NCI-H2196 treated with DMSO at 0.1 percent for 48 hours (cell line): ENCODE measurements at regions not wholly inside any gene's neighbourhood (a gene's known extent, or its start where the extent isn't known, plus 50 kb on each side); places are given as distances from the start of the nearest gene placed in this dataset.
A peak's percentile ranks its signal among the peaks of the same experiment; 100 is the strongest.

Experiments used
- DNase-seq: peaks from one replicate; lab custom pipeline; 2025; ENCODE audit not compliant: unreplicated experiment; lab: John Stamatoyannopoulos, UW

DNA sequence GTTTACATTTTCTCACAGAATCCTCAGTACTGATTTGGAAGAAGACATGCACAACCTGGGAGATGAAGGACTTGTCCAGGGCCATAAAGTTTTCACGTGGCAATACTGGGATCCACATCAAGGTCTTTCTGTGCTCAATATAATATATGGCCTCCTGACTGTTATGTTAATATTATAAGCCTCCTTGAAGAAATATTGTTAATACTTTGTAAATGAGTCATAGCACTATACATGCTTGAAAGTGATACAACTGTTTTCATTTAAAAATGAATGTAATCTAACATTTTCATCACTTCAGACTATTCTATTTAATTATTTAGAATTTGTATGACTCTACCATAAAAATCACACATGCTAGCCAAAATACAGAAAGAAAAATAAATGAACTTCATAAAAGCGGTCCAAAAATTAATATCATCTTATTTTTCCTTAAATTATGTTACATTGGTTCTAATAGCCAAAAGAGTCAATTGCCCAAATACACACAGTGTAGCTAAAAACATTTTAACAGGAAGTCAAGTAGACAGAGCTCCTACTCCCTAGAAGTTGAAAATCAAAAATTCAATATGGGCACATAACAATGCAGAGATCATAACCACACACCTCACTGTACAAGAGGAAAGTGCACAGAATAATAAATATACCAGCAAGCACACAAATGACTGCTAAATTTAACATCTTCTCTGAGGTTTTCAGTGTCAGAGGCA is 188.0 kb upstream of the HDDC2 start:
- DNase-seq, result no peak

DNA sequence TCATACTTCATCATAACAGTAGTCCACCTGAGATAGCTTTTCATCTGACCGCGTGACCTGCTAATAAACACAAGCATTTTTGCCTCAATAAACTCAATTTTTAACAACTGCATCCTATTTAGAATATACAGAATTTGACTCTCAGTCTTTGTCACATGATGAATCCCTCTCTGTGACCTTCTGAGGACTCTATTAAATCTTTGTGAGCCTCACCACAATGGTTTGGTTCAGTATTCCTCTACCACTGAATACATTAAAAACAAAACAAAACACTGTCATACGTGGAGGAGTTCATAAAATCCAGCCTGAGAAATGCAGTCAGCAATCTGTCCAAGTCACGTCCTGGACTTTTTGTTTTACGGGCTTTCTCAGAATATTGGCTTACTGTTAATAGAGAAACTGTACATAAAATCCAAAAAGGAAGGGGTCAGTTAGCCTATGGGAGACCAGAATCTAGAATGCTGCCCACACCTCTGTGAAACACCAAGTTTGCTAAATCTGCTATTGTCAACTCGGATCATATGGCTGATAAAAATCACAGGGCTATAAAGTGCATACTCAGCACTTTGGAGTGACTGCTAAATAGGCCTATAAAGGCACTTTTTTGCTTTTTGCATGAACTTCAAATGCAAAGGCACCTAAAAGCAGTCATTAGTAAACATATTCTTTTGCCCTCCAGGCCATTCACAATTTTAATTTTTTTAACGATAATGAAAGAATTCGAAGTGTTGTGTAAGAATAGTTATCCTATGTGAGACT is 190.3 kb upstream of the HDDC2 start:
- DNase-seq, result no peak

DNA sequence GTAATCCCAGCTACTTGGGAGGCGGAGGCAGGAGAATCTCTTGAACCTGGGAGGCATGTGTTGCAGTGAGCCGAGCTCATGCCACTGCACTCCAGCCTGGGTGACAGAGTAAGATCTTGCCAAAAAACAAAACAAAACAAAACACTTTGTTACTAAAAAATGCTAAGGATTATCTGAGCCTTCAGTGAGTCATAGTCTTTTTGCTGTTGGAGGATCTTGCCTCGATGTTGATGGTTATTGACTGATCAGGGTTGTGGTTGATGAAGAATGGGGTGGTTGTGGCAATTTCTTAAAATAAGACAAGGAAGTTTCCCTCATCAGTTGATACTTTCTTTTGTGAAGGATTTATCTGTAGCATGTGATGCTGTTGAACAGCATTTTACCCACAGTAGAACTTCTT is 196.8 kb upstream of the HDDC2 start:
- DNase-seq, result no peak

DNA sequence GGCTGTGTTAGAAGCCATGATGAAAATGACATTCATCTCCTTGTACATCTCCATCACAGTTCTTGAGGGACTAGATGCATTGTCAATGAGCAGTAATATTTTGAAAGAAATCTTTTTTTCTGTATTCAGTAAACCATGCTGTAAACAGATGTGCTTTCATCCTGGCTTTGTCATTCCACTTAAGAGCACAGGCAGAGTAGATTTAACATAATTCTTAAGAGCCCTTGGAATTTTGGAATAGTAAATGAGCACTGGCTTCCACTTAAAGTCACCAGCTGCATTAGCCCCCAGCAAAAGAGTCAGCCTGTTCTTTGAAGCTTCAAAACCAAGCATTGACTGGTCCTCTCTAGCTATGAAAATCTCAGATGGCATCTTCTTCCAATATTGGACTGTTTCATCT is 197.8 kb upstream of the HDDC2 start:
- DNase-seq, result no peak

DNA sequence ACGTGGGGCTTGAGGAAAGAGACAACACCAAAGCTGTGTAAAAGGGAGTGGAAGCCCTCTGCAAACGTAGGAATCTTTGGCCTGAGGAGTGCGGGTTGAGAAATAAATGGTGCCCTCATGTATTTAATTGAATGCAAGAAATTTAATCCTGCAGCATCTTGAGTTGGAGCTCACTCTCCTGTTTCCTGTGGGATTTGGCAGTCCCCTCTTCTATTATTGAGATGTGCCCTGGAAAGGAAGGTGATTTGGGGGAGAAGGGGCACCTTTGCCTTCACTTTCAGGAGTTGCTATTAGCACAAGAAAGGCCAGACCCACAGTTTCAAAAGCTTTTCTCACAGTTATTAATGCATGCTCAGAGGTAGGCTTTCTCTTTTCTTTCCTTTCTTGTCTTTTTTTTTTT is 201.4 kb upstream of the HDDC2 start:
- DNase-seq, result no peak

DNA sequence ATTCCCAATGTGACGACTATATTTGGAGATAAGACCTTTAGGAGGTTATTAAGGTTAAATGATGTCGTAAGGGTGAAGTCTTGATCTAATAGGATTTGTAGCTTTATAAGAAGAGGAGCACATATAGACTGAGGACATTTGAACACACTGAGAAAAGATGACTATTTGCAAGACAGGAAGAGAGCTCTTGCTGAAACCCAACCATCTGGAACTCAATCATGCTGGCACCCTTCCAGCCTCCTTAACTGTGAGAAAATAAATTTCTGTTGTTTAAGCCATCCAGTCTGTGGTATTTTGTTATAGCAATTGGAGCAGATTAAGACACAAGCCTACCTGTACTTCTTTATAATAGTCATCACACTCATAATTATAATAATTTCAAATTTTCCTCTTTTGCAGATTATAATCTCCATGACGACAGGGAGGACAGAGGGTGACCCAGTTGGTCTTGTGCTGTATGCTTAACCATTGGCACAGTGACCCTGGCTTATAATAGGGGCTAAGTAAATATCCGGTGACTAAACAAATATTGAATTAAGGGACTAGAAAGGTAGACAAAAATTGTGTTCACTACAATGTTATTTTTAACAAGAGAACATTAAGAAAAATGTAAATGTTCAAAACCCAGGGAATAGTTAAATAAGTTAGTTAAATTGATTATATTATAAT is 206.4 kb upstream of the HDDC2 start:
- DNase-seq, result peak; percentile 43

DNA sequence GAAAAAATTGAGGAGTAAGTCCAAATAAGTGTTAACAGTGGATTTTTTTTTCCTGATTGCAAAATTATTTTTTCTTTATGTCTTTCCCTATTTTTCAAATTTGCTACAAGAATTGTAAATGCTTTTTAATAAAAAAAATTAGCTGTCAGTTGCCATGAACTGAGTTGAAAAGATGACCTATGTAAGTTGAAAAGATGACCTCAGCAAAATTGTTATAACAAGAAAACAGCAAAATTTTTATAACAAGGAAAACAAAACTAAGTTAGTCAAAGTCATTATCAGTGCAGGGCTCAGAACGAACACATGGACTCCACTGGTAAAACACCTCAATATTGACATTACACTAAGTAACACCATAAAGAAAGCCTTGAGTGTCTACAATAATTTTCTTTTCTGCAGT is 207.0 kb upstream of the HDDC2 start:
- DNase-seq, result no peak

DNA sequence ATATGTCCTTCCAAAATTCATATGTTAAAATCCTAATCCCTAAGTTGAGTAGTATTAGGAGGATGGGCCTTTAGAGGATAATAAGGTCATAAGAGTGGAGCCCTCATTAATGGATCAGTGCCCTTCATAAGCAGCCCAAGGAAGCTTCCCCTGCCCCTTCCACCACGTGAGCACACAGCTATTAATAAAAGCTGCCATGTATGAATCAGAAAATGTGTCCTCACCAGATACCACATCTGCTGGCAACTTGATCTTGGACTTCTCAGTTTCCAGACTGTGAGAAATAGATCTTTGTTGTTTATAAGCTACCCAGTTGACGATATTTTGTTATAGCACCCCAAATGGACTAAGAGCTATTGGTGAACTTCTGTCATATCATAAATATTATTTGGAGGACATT is 207.7 kb upstream of the HDDC2 start:
- no peak for DNase-seq

DNA sequence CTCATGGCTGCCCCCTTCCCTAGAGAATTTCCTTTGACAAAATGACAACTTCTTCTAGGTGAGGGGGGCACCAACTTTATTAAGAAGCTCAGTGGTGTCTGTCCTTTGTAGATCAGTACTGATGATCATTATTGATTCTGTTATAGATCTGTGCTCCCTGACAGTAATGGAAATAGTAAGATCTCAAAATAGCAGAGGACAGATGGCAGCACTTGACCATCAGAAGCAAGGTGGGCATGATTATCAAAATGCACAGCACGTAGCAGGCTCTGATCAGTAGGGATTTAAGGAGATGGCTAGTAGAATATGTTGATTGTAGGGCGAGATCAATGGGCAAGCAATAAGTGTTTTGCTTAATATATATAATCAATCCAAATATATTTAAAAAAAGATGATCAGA is 208.6 kb upstream of the HDDC2 start:
- no peak for DNase-seq

DNA sequence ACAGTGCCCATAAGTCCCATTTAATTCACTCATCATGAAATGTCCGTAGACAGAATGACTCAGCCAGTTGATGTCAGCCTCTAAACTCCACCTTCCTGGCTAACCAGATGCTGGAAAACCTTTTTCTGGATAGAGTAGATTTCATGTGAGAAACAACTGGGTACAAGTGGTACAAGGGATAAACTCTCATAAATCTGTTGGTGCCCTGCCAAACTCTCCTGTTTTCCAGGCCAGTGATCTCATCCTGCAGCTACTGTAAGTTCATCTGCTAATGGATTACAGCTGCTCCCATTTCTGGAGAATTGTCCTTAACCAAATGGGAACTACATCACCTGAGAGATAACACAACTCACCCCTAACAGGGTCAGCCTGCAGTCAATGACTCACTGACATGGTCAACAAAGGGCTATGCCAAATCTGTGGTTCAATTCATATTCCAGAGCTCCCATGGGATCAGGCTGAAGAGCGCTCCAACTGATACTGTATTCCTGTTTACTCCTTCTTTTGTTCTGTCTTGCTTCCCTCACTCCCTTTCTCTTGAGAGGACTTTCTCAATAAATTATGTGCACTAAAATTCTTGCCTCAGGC is 210.1 kb upstream of the HDDC2 start:
- DNase-seq, result peak; percentile 50

DNA sequence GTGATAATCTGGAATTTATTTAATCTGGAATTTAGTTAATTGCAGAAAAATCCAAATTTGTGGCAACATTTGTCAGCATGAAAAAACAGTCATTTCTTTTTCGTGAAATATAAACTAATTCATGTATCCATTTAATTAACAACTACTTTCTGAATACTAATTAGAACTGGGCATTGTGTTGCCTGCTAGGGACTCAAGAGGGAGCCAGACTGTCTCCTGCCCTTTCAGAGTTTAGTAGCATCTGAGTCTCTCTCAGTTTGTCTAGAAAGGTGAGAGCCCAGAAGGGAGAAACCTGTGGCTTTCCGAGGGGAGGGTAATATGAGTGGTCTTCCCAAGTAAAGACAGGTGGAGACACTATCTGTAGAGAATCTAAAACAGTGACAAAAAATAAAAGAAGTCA is 210.9 kb upstream of the HDDC2 start:
- DNase-seq, result no peak

DNA sequence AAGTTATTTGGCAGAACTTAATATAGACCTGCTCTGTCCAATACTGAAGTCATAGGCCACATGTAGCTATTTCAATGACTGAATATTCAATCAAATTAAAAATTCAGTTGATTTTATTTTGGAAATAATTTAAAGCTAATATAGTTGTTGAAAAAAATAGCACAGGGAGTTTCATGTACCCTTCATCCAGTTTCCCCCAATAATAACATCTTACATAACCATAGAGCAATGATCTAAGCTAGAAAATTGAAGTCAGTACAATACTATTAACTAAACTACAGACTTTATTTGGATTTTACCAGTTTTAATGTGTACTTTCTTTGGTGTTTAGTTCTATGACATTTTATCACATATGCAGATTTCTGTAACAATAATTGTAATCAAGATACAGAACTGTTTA is 212.2 kb upstream of the HDDC2 start:
- DNase-seq, result no peak

DNA sequence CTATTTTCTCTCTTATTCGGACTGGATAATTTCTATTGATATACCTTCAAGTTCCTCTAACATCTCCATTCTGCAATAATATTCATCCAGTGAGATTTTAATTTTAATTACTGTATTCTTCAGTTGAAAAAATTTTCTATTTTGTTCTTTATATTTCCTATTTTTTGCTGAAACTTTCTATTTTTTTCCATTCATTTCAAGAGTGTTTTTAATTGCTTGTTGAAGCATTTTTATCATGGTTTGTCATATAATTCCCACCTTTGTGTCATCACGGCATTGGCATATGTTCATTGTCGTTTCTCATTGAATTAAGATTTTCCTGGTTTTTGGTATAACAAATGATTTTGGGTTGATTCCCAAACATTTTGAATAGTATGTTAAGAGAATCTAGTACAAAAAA is 214.9 kb upstream of the HDDC2 start:
- DNase-seq, result no peak

DNA sequence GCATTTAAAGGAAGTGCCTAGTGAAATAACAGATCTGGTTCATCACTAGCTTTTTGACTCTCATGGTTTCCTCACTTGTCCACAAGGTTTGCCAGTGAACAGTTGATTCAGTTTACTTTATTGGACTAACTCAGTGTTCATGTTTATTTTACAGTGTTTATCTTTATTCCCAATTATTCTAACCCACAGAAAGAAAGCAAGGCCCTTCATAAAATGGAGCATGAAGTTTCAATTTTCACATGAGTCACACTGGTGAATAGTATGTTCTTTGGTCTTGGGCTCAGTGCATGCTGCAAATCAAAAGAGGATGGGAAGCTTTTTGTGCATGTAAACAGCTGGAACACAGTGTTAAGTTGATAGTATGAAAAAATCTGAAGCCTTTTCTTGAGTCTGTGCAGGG is 217.6 kb upstream of the HDDC2 start:
- DNase-seq, result peak; percentile 9

DNA sequence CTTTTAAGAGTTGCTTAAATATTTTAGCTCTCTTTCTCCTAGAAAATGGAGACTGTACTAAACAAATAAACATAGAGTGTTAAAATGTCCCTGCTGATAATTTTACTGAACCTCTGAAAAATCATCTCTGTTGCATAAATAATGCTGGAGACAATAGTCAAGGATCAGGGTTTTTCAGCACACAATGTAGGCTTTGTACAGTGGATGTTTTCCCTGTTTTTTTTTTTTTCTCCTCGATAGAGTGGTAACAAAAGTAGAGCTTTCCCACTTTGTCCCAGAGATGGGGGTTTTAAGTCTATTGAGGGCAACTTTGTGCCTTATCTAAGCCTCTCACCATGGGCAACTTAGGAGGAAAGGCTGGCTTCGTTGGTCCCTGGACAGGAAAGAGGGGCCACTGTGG is 222.6 kb upstream of the HDDC2 start:
- no peak for DNase-seq

DNA sequence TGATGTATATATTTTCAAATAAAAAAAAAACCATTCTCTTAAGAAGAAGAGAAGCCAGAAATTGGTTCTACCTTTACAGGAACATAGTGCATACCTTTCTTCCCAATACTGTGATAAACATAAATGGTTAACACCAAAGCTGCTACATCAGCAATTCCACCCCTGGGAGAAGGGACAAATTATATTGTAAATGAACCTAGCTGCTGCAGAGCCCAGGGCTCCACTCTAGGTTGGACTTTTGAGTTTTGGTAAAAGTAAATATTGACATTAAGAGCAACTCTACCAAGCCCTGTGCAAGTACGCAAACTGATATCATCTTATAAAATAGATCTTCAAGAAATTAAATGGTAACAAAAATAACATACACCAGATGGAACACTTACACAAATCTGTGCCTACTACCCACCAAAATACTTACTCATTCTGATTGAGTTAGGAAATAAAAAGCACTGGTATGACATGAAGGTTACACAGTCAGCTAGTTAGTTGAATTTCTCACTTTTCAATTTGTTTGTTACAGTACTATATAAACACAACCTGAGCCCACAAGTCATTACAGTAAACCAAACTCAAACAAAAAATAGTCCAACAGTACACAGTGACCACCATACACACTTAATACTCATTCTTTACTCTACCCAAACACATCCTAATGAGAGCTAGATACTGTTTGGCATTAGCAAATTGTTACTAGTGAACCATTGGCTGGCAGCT is 223.3 kb upstream of the HEY2 start:
- DNase-seq, result no peak

DNA sequence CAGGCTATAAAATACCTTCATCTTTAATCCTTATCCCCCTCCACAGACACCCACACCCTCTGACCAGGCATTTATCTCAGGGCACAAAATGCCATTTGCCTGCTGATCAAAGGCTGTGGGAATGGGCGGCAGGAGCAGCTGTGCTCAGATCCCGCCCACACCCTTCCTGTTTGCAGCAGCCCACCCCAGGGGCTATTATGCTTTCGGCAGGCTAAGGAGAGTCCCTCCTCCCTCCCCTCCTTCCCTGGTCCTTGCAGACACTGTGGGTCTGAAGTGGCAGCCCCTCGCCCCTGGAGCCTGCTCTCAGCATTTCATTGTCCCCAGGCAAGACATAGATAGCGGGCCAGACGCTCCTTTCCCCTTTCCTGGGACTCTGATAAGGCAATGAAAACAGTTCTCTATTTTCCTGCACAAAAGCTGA is 220.8 kb upstream of the HEY2 start:
- no peak for DNase-seq

DNA sequence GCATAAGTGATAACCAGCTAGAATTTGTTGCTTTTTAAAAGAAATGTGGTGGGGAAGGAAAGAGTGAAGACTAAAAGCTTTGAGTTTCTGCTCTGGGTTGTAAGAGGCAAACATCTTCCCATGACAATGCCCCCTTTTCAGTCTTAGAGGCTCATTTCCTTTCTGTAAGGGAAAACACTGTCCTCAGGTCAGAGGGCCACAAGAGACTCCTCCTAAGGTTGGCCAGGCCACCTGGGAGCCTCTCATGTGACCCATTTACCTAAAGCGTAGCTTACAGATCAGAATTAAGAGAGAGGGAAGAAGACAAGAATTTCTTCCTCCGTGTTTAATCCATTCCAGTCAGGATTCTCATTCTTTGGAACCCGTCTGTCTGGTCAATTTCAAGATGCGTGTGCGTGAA is 220.4 kb upstream of the HEY2 start:
- DNase-seq, result no peak

DNA sequence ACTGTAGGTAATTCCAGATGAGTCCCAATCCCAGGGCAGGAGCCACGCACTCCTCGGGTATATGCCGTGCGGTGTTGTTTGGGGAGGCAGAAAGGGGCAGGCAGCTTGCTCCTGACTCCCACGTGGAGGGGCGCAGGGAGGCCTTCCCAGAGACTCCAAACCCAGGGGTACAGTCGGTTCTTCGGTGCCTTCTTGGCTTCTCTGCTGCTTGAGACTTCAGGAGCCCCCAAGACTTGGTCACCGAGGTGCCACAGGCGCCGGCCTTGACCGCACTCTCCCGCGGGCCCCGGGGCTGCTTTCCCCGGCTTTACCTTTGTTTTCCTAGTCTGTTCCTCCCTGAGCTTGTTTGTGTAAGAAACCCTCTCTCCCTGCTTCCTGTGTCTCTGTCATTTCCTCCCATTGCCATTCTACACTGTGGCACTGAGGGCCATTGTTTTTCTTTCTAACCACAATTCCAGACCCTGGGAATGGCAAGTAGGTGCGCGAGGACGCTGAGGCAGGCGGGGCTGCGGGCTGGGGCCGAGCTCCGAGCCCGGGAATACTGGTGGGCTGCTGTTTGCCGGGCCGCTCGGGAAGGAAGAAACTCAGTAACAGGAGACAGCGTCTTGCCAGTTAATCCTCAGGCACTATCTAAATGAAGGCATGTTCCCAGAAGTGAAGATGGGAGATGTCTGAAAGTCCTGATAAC is 215.6 kb upstream of the HEY2 start:
- no peak for DNase-seq

DNA sequence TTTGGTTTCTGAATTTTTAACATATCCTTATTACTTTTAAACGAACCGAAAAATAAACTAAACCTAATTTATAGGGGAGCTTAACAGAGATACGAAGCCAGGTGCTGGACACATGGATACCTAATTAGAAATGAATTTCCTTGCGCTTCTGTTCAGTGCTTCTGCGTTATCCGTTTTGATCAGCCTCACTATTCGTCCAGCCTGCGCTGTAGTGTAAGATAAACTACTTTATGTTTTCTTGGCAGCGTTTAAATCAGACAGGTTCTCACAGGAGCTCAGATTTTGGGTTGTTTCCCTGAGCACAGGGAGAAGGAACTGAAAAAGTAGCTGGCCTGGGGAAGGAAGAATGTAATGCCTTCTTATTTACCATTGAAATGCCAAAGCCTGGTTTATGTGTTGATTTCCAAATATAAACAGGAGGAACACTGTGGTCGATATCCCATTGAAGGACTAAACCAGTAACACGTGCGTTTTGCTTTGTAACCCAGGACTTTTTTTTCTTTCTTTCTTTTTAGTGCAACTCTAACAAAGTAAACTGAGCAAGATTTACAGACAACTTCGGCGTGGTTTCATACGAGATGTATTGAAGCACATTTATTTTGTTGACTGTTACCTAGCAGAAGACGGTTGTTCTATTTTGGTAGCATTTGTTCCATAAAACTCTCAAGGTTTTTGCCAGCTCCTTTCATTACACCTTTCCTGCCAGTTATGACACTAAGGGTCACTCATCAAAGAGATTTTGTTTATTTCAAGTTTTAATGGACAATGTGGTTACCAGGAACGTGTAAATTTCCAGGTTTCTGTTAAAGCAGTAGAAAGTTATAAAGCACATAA is 214.8 kb upstream of the HEY2 start:
- DNase-seq, result no peak
